Renal pelvis (tissue), 1 donor: ENCODE measurements at regions not wholly inside any gene's neighbourhood (a gene's known extent, or its start where the extent isn't known, plus 50 kb on each side); places are given as distances from the start of the nearest gene placed in this dataset.

ENCODE experiments used
- DNase-seq: peaks from one replicate; pipeline ENCODE4 v3.0.0-alpha.2; 2013

DNA sequence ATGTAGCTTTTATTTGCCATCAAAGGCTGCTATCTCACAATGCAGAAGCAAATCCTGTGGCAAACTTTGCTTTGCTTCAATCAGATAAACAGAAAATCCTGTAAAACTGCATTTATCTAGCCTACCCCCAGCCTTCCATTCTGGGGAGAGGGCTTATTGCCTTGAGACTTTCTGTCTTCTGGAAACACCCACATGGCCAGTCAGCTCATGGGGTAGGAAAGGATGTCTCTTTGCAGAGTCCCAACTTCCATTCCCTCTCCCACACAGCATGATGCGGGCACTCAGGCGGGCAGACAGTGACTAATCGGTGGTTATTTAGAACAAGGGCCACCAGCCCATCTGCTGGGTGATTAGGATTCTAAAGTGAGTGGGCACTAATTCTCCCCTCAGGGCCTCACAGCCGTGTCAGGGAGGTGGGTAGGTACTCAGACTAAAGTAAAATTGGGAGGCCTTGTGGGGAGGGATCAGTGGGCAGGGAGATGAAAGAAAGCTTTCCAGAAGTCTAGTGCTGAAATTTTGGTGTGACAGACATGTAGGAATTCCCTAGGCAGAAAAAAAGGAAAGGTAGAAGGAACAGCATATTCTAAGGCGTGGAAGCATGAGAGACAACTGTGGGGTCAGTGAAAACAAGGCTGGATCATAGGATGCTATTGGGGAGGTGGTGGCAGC, 720.5 kb downstream of the VRK1 start:
- DNase-seq: peak; percentile 4

DNA sequence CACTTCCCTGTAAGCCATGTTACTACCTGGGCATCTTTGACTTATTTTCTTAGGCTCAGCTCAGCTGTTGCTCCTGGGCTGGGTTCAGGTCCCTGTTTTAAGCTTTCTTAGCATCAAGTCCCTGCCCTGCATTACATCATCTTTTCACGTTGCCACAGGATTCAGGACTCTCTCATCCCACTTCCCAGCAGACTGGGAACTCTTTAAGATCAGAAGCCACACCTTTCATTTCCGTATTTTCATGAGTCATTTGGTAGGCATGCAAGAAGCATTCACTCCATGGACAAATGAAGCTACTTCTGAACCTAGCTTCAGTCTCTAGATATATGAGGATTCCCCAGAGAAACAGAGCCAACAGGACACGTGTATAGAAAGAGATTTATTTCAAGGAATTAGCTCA, 726.8 kb downstream of the VRK1 start:
- DNase-seq: no peak

DNA sequence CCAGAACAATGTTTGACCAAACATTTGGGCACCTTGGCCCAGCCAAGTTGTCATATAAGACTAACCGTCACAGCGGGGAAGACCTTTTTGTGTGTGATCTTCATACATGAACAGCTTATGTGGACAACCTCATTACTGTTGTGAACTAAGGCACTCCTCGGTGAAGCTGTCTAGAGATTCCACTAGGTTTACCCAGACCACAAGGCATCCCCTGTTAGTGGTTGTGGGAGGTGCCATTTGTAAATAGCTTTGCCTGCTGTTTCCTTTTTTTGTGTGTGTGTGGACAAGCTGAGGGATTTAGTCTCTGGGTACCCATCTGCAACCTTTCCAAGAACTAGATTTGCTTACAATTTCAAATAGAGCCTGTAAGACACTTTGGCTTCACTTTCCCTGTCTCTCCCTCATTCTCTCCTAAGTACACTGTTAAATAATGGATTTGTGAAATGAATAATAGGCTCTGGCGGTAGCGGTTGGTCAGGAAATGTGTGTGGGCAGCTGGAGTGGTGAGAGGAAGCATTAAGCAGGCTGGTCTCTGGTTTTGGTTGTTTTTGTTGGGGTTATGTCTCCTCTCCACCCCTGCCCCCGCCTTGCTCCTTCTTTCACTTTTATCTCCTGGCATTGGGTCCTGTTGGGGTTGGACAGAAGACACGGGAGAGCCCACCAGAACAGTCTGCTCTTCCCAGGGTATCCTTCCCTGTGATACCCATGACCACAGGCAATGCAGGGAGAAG, 727.6 kb downstream of the VRK1 start:
- no peak for DNase-seq

DNA sequence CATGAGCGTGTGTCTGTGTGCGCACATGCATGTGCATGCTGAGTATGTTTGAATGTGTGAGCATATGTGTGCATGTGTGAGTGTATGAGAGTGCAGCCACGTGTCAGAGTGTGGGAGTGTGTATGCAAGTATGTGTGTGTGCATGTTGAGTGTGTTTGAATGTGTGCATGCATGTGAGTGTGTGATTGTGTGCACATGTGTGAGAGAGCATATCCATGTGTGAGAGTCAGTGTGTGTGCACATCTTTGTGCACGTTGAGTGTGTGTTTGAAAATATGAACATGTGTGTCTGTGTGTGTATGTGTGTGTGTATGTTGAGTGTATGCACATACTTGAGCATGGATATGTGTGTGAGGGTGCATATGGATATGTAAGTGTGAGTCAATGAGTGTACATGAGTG, 730.8 kb downstream of the VRK1 start:
- no peak for DNase-seq

DNA sequence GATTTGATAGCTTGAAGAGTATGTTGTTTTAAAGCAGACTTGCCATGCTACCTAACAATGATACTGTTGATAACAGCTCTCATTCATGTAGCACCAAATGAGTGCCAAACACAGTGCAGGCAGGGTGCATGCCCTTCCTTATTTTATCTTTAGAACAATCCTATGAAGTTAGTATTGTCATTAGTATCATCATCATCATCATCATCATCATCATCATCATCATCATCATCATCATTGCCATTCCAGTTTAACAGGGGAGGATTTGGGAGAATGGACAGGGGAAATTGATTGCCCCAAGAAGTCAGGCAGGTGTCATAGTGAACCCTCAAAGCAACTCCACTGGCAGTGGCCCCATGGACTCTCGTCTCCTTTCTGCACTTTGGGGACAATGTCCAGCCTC, 734.9 kb downstream of the VRK1 start:
- DNase-seq: no peak

DNA sequence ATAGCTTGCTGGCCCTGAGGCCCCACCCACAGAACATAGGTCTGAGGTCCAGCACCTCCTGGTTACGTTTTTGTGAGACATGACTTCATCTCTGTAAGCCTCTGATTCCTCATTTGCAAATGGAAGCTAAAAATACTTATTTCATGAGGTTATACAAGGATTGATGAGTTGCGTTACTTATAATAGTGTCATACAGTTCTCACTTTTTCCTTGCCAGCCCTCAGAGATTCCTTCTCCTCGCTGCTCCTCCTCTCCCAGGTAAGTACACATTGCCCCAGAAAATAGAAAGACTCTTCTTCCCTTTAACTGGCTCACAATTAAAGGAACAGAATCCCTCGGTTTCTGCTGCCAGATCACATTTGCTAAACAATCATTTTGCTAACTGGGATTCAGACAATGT, 739.2 kb downstream of the VRK1 start:
- DNase-seq: no peak

DNA sequence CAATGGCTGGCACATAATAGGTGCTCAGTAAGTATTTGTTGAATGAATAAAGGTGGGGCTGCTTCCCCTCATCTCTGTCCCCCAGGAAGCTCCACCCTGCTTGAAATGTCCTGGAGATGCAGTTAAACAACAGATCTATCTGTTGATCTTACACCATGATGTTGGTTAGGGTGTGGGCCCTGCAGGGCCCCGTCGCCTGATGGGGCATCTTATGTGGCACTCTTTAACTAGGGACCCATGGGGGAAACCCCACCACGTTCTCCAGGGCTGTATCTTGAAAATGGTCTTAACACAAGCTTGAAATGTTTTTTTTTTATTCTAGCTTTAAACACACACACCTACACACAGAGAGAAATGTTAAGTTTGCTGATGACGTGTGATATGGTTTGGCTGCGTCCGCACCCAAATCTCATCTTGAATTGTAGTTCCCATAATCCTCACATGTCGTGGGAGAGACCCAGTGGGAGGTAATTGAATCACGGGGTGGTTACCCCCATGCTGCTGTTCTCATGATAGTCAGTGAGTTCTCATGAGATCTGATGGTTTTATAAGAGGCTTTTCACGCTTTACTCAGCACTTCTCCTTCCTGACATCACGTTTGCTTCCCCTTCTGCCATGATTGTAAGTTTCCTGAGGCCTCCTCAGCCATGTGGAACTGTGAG, 741.7 kb downstream of the VRK1 start:
- DNase-seq: no peak

DNA sequence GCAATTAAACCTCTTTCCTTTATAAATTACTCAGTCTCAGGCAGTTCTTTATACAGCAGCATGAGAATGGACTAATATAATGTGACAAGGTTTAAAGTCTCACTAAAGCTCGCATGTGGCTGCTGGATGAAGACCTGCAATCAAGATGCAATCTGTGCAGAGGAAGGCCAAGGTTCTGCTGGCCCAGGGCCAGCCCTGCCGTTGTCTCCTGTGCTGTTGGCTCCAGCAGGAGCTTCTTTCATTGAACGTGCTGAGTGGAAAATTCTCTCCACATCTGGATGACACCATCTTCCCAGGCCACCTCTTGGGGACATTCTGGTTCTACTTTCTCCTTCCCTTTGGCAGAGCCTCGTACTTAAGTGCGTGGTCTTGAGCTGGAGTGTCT, 742.2 kb downstream of the VRK1 start:
- DNase-seq: no peak

DNA sequence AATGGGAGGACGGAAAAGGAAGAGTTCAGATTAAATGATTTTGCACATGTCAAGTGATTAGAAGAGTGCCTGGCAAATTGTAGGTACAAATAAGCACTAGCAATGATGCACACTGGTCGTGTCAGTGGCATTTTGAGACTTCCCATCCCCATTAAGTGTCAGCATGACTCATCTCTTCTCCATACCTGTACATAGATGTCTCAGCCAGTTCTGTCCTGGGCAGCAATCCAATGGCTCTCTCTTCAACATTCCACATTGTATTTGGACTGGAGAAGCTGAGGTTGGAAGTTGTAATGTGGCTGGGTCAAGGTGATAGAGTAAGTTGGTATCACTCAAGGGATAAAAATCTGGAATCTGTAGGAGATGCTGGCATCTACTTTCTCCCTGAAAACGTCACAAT, 742.7 kb downstream of the VRK1 start:
- DNase-seq: no peak

DNA sequence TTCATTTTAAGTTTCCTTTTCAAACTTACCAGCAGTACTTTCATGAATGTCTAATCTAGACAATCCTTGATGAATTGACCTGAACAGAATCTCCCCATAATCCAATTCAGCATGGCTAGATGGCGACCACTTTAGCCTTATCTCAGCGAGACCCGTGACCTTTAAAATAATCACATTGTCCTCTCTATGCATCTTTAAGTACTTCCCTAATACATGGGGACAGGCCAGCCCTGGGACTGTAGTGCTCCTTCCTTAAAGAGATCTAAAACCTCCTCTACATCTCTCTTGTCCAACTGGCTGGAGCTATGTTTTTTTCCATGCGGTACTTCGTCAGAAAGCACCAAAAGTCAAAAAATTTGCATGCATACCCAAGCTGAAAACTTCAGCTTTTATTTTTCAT, 746.0 kb downstream of the VRK1 start:
- DNase-seq: no peak

DNA sequence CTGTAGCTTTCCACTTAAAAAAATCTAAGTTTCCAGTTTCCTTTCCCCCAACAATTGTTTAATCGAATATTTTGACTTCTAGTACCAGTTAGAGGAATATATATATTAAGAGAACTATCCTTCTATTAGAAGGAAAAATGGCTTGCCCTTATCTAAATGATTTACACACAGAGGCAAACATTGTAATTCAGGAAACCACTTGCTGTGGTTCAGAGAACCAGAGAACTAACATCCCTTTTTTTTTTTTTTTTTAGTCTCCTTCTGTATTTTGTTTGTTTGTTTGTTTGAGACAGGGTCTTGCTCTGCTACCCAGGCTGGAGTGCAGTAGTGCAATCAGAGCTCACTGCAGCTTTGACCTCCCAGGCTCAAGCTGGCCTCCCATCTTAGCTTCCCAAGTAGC, 746.6 kb downstream of the VRK1 start:
- no peak for DNase-seq

DNA sequence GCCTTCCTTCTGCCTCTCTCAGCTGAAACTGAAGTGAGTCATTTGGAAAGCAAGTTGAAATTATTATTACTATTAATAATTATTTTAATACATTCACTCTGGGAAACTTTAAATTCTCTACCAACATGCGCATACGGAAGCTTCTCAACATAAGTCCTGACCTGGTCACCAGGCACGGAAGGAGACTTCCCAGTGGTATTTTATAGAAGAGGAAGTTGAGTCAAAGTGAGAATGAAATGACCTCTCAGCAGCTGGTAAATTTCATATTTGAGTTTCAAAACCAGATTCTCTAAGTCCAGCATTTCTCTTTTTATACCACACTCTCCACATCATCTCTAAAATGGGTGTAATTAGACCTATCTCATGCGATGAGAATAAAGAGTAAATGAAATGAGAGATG, 747.4 kb downstream of the VRK1 start:
- no peak for DNase-seq

DNA sequence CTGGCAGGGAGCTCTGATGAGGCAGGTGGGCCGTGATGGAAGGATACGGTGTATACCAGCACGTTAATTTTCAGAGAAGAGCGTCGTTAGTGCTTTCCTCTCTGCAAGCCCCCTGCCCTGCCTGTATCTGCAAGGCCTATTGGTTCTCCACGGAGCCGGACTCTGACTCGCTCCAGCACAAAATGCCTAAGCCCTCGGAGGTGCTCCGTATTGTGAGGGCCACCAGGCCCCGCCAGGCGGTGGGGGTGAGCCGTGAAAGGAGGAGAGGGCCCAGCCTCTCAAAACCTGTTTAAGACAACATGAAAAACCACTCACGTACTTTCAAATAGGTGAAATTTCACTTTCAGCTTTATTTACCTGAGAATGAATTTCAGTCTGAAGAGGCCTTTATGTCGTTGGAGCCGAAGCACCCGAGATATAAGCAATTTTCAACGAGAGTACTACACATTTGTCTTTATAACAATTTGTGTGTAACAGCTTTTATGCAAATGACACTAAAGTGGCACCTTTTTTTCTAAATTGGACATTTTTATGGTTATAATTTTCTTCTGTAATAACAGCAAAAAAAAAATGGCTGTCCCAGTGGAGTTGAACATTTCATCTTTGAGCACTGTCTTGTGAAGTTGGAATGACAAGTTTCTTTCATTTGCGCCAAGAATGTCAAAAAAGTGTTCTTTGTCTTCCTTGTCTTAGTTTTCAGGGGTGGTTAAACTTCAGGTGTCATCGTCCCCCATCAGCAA, 749.5 kb downstream of the VRK1 start:
- no peak for DNase-seq

DNA sequence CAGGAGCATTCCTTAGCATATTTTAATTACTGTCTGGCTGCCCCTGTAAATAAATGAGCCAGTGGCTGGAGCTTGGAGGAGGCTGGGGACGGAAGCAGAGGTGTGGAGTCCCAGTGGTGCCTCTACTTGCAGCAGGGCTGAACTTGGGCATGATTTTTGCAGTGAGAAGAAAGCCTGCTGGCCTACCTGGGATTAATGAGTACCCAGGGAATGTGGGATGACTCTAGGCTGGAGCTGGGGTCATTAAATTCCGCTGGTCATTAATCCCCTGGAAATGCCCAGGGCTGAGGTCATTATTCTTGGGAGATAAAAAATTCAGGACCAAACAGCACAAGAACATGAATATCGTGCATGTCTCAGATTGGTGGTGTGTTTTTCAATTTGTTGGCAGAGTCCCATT, 753.3 kb downstream of the VRK1 start:
- peak; percentile 28 for DNase-seq

DNA sequence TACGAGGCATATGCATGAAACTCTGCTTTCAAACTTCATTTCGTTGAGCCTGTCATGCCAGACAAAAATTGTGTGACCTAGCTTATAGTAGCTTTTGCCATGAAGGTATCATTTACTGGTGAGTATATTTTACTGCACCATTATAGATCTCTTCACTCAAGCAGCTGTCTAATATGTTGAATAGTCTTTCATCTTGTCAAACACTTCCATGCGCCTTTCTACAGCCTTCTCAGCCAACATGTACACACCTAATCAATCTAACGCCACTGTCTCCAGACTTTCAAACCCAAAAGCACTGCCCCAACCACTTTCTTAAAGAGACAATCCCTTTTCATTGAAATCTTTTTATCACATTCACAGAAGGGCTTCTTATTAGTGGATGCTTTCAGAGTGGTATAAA, 757.4 kb downstream of the VRK1 start:
- DNase-seq: no peak

DNA sequence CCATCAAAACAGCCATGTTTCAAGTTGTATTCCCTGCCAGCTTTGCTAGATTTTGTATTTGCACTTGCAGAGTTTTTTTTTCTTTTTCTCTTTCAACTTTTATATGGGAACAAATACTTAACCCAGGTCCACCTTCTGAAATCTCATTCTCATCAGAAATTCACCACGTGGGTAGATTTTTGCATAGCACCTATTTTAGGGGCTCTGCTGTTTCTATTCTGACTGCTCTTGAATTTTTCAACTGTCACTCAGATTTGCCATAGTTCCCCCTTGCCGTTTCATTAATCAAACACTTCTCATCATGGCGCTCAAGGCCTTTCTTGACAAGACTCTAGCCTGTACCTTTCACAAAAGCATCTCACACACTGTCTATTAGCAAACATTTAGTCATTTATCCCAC, 767.2 kb downstream of the VRK1 start:
- DNase-seq: no peak

DNA sequence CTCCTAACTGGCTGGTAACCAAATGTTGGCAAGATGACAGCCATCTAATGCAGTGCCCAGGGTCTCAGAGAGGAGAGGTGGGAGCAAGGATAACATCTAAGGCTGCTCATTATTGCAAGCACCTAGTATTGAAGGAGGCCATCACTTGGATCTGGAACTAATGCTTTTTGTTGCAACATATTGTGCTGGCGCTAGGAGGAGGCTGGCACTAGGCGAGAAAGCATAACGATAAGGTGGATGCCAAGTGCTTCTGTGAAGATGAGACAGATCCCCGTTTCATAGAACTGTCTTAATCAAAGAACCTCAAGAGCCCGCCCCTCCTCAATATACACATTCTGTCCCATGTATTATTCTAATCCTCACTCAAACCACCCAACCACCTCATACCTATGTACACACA, 774.0 kb downstream of the VRK1 start:
- DNase-seq: no peak

DNA sequence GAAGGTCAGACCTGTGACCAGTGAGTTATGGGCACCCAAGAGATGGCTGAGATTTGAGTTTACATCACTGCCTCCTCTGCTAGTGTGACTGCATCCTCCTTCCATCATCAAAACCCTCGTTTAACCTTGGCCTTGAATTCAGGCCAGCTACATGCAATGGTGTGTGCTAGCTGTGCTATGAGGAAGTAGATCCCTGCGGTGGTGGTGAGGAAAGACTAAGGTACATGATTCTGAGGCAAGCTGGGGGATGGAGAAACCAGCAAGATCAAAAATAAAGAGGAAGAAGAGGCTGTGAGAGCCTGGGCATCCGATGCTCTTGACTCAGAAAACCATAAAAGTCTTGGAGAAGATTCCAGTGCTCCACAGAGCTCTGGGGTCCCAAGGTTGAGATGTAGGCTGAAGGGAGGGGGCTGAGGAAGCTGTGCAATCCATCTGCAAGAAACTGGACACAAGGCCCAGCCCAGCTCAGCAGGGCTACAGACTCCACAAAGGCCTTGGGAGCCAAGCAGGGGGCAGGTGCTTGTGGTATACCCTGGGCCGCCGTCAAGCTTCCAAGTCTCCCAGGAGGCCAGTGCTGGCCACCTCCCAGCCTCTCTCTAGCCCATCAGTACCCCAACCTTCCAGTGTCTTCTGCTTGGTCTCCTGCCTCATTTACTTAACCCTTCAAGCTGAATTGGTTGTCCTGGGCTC, 774.8 kb downstream of the VRK1 start:
- no peak for DNase-seq

DNA sequence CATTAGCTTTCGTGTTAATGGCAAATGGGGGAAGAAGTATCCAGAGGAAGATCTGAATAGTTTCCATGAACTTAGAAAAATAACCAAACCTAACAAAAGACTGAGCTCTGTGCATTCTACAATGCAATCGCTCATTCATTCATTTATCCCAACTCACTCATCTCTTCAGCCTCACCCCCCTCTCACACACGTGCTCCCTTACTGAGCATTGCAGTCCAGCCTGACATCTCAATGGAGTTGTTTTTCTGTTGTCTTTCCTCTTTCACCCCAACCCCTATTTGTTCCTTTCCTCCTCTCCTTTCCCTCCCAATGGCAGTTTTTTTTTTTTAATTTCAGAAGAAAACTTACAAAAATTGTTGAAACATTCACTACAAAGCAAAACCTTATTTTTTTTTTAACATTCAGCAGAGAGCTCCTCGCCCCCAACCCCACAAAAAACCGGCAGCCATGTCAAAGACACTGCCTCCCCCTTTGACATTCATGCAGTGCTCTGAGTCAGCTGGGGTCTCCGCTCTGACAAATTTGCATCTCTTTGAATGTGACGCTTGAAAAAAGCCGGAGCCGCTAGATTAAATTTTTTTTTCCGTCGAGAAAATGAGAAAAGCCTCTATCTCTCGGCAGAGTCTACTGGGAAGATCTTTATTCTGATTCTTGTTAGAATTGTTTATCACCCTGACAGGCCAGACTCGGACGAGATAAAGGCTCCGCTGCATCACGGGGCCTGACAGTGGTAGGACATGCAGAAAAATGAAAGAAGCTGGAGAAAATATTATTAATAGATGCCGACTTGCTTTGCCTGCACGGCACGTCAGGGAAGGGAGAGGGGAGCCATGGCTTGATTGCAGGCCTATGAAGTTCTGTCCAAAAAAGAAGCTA, 775.6 kb downstream of the VRK1 start:
- no peak for DNase-seq

DNA sequence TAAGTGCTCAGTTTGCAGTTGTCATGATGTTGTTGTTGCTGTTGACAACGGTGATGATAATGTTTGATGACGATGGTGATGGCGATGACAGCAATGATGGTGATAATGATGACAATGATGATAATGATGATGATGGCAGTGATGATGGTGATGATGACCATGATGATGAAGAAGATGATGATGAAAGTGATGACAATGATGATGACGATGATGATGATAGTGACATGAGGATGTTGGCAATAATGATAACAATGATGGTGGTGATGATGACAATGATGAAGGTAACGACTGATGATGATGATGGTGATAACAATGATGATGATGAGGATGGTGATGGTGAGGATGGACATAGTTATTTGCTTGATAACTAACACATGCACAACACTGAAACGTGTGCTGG, 778.5 kb downstream of the VRK1 start:
- no peak for DNase-seq

DNA sequence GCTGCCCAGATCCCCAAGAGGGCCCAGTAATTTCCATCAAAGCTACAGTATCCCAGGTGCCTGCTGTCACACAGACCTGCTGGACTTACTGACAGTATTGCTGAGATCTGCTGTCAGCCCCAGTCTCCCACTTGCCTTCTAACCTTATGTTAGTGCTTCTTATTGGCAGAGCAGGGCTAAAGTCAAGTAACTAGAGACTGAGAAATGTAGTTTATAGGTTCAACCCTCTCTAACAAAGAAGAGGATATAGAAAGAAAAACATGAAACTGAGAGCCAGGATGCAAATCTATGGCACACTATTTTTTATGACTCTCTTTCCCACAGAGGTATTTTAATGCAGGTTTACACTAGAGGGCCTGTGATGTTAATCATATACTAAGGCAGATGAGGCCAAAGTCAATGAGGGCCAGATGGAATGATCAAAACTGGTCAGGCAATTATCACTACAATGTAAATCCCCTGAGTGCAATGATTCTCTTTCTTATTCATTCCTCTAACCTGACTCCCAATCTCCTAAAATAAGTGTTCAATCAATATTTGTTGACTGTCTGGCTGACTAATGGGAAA, 781.9 kb downstream of the VRK1 start:
- DNase-seq: no peak
